ENCODE measurements at regions not wholly inside any gene's neighbourhood (a gene's known extent, or its start where the extent isn't known, plus 50 kb on each side); places are given as distances from the start of the nearest gene placed in this dataset.

DNA sequence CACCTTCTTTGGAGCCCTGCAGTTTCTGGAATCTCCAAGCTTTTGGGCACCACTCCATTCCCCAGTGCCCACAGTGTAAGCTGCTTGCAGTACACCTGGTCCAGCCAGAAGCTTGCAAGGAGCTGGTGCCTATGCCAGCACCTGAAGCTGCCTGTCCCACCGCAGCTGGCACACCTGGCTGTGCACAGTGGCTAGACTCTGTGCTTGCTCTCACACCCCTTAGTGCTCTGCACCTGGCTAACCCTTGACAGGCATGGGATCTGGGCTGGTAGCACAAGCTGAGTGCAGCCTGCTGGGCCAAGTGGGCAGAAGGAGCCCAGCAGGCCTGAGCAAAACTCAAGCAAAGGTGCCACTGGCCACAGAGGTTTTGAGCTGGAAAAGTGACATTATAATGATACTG, 183.8 kb upstream of the MC4R start:
- H3K27me3 ChIP-seq (ENCODE audit: control insufficient read depth, insufficient read depth, low read length), result no peaks in the 10 kb centered on the region
- no peaks in the 10 kb centered on the region; the same call in 1 of the 2 replicates for H3K9me3 ChIP-seq (ENCODE audit: control insufficient read depth, insufficient read depth, low read length)
- TF ChIP-seq, protein P1, sequence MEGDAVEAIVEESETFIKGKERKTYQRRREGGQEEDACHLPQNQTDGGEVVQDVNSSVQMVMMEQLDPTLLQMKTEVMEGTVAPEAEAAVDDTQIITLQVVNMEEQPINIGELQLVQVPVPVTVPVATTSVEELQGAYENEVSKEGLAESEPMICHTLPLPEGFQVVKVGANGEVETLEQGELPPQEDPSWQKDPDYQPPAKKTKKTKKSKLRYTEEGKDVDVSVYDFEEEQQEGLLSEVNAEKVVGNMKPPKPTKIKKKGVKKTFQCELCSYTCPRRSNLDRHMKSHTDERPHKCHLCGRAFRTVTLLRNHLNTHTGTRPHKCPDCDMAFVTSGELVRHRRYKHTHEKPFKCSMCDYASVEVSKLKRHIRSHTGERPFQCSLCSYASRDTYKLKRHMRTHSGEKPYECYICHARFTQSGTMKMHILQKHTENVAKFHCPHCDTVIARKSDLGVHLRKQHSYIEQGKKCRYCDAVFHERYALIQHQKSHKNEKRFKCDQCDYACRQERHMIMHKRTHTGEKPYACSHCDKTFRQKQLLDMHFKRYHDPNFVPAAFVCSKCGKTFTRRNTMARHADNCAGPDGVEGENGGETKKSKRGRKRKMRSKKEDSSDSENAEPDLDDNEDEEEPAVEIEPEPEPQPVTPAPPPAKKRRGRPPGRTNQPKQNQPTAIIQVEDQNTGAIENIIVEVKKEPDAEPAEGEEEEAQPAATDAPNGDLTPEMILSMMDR (IDR thresholded peaks at IDR 0.05; ENCODE audit: low read depth, low read length), result no peak
- DNase-seq (ENCODE audit: low read depth, low spot score), result no peak
- no peak overlapping the region for H3K4me3 ChIP-seq (ENCODE audit: low read depth, low read length)
- ChIA-PET POLR2A (interaction anchor here (0.7 kb wide), 1 partner anchor 14 kb away, joined by 8 read pairs; no protein-coding TSS in a partner anchor), CTCF (interaction anchor here (1.0 to 1.7 kb wide), 3 partner anchors 8 to 568 kb away, joined by 3 to 4 read pairs (median 4); no protein-coding TSS in a partner anchor)
- no peak overlapping the region for H3K27ac ChIP-seq (ENCODE audit: low read depth, low read length)

DNA sequence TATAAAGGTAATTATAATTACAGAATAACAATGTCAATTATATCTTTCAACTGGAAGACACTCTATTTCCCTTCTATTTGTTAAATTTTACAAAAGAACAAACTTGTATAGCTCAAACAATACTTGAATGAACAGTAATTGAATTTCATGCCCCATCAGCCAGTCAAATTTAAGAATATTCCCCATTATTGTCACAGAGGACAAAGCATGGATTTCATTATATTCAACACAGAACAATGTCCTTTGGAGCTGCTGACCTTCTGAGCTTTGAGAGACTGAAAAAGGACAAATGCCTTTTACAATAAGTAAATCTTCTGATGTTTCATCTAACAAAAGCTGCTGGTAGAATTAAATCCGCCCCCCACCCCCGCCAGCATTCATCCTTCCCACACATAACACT, 187.5 kb upstream of the MC4R start:
- no peak overlapping the region for H3K27ac ChIP-seq (ENCODE audit: low read depth, low read length)
- ChIA-PET POLR2A (no interaction called here), CTCF (interaction anchor here (0.6 to 2.2 kb wide), 2 partner anchors 10 to 1252 kb away, joined by 3 to 9 read pairs; no protein-coding TSS in a partner anchor)
- DNase-seq (ENCODE audit: low read depth, low spot score), result no peak
- TF ChIP-seq, protein P1 (IDR thresholded peaks at IDR 0.05; ENCODE audit: low read depth, low read length), result no peak
- H3K4me3 ChIP-seq (ENCODE audit: low read depth, low read length), result no peak overlapping the region
- no peaks in the 10 kb centered on the region for H3K9me3 ChIP-seq (ENCODE audit: control insufficient read depth, insufficient read depth, low read length)
- H3K27me3 ChIP-seq (ENCODE audit: control insufficient read depth, insufficient read depth, low read length), result no peaks in the 10 kb centered on the region

DNA sequence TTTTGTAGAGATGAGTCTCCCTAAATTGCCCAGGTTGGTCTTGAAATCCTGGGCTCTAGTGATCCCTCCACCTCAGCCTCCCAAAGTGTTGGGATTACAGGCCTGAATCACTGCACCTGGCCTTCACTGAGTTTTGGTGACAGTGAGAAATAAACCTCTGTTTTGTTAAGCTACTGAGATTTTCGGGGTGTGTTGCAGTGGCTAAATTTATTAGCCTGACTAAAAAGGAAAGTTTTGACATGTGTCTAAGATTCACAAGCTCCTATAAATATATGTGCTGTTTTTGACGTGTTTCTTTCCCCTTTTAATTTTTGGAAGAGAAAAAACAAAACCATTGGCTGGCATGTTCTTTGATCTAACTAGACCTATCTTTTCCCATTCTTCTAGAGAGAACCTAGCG, 190.5 kb upstream of the MC4R start:
- DNase-seq (ENCODE audit: low read depth, low spot score), result no peak
- no peak overlapping the region for H3K4me3 ChIP-seq (ENCODE audit: low read depth, low read length)
- H3K27me3 ChIP-seq (ENCODE audit: control insufficient read depth, insufficient read depth, low read length), result no peaks in the 10 kb centered on the region
- H3K9me3 ChIP-seq (ENCODE audit: control insufficient read depth, insufficient read depth, low read length), result no peaks in the 10 kb centered on the region
- ChIA-PET POLR2A (no interaction called here), CTCF (interaction anchor here (0.6 kb wide), 1 partner anchor 12 kb away, joined by 12 read pairs; no protein-coding TSS in a partner anchor)
- H3K27ac ChIP-seq (ENCODE audit: low read depth, low read length), result no peak overlapping the region
- TF ChIP-seq, protein P1 (IDR thresholded peaks at IDR 0.05; ENCODE audit: low read depth, low read length), result no peak

DNA sequence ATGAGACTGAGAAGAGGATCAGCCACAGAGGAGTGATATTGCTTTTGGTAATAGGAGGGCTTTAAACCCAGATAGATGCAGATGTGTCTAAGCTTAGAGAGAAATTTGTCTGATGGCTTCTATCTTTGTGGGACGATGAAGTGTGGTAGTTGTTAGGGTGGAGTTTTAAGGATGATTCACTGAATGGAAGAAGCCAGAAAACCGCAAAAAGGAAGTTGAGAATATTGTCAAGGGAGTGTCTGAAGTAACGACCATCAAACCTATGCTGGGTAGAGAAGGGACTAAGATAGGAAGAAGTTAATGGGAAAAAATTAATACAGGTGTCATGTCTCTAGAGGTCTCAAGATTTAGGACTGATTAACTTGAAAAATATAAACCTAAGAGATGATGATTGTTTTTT, 195.6 kb upstream of the MC4R start:
- H3K27ac ChIP-seq (ENCODE audit: low read depth, low read length), result no peak overlapping the region
- TF ChIP-seq, protein P1 (IDR thresholded peaks at IDR 0.05; ENCODE audit: low read depth, low read length), result no peak
- ChIA-PET POLR2A (no interaction called here), CTCF (no interaction called here)
- no peaks in the 10 kb centered on the region for H3K27me3 ChIP-seq (ENCODE audit: control insufficient read depth, insufficient read depth, low read length)
- no peak for DNase-seq (ENCODE audit: low read depth, low spot score)
- no peaks in the 10 kb centered on the region for H3K9me3 ChIP-seq (ENCODE audit: control insufficient read depth, insufficient read depth, low read length)
- no peak overlapping the region for H3K4me3 ChIP-seq (ENCODE audit: low read depth, low read length)

DNA sequence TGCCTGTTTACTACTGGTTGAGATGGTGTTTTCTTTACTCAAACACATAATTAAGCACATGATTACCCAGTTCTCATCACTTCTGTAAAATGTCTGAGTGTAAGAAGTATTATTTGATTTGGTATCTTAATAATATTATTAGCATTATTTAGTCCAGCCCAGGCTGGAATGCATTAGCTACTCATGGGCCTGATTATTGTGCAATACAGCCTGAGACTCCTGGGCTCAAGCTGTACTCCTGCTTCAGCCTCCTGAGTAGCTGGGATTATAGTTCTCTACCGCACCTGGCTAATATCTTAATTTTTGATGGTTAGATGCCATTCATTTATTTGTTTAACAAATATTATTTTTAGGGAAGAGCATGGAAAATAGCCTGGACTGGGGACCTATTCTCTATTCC, 197.6 kb upstream of the MC4R start:
- ChIA-PET POLR2A (interaction anchor here (0.5 kb wide), 1 partner anchor 14 kb away, joined by 8 read pairs; no protein-coding TSS in a partner anchor), CTCF (no interaction called here)

More for the DNA sequence above, 197.6 kb upstream of the MC4R start:
- H3K27ac ChIP-seq (ENCODE audit: low read depth, low read length), result no peak overlapping the region
- TF ChIP-seq, protein P1 (IDR thresholded peaks at IDR 0.05; ENCODE audit: low read depth, low read length), result no peak
- H3K27me3 ChIP-seq (ENCODE audit: control insufficient read depth, insufficient read depth, low read length), result no peaks in the 10 kb centered on the region
- no peak for DNase-seq (ENCODE audit: low read depth, low spot score)
- H3K4me3 ChIP-seq (ENCODE audit: low read depth, low read length), result no peak overlapping the region
- H3K9me3 ChIP-seq (ENCODE audit: control insufficient read depth, insufficient read depth, low read length), result no peaks in the 10 kb centered on the region

Data from AG04450 (cell line).